OCI-LY3 (cell line): ENCODE measurements at regions not wholly inside any gene's neighbourhood (a gene's known extent, or its start where the extent isn't known, plus 50 kb on each side); places are given as distances from the start of the nearest gene placed in this dataset.

Experiments used
- H2AFZ ChIP-seq: fragments of 200-600, 300-600 bp; shearing (Covaris generic); 2 replicates; pipeline ENCODE4 v1.6.0; 2014; ENCODE audit warnings: antibody characterized with exemption, low read depth, low read length
- H3K27ac ChIP-seq: fragments of 200-600, 300-600 bp; sonication (generic); 2 replicates; pipeline ENCODE4 v1.5.1; 2014; ENCODE audit warnings: mild to moderate bottlenecking, low read length, moderate library complexity, mixed read lengths
- H3K27me3 ChIP-seq: fragments of 200-600, 300-600 bp; sonication (generic); 2 replicates; pipeline ENCODE4 v1.6.1; 2014; ENCODE audit warnings: low read depth, low read length, mixed read lengths
- H3K36me3 ChIP-seq: fragments of 200-600, 300-600 bp; sonication (generic); replicated peaks from 2 replicates; pipeline ENCODE3; 2014; ENCODE audit warnings: low read depth, low read length, mixed read lengths
- H3K4me1 ChIP-seq: fragments of 300-600, 200-600 bp; sonication (generic); 2 replicates; pipeline ENCODE4 v1.6.1; 2014; ENCODE audit warnings: low read length, mixed read lengths
- H3K4me2 ChIP-seq: fragments of 200-600, 300-600 bp; sonication (generic); 2 replicates; pipeline ENCODE4 v1.6.1; 2014; ENCODE audit warnings: low read length, mixed read lengths
- H3K4me3 ChIP-seq: fragments of 300-600, 200-600 bp; sonication (generic); 2 replicates; pipeline ENCODE4 v1.5.1; 2014; ENCODE audit warnings: antibody characterized with exemption, mild to moderate bottlenecking, low read length, moderate library complexity
- H3K79me2 ChIP-seq: fragments of 300-600, 200-600 bp; shearing (Covaris generic); 2 replicates; pipeline ENCODE4 v1.6.1; 2014; ENCODE audit warnings: mild to moderate bottlenecking, low read length, mixed read lengths
- H3K9ac ChIP-seq: fragments of 300-600, 200-600 bp; shearing (Covaris generic); 2 replicates; pipeline ENCODE4 v1.6.0; 2014; ENCODE audit warnings: mild to moderate bottlenecking, low read length, moderate library complexity
- H3K9me3 ChIP-seq: fragments of 200-600, 300-600 bp; shearing (Covaris generic); 2 replicates; pipeline ENCODE4 v1.6.1; 2014; ENCODE audit warnings: low read length, mixed read lengths; ENCODE audit not compliant: insufficient read depth
- H4K20me1 ChIP-seq: fragments of 200-600, 300-600 bp; sonication (generic); 2 replicates; pipeline ENCODE4 v1.6.1; 2016; ENCODE audit warnings: low read length, mixed read lengths; ENCODE audit not compliant: insufficient read depth
- CTCF ChIP-seq: fragments of 200-600, 300-600 bp; sonication (generic); IDR thresholded peaks from 2 replicates; pipeline ENCODE4 v1.5.1; 2014; ENCODE audit warnings: antibody characterized with exemption, low read length, low read depth
- EZH2phosphoT487 ChIP-seq: fragments of 200-600 bp; shearing (Covaris generic); IDR thresholded peaks from 2 replicates; pipeline ENCODE4 v1.6.1; 2018; ENCODE audit warnings: antibody characterized with exemption, mixed run types, low read depth

GRCh38 chrY:7448687-7449086 lies 537.1 kb upstream of the AMELY start:
- Histone ChIP-seq H3K9ac (no peak overlapping the region), H2AFZ (no peak overlapping the region), H3K4me2 (no peak overlapping the region), H3K27me3 (peaks cover 22% of the 10 kb centered on the region), H3K36me3 (no peaks in the 10 kb centered on the region), H3K27ac (no peak overlapping the region), H3K79me2 (no peaks in the 10 kb centered on the region), H3K4me3 (no peak overlapping the region), H4K20me1 (no peaks in the 10 kb centered on the region), H3K9me3 (no peaks in the 10 kb centered on the region), H3K4me1 (peaks cover 12% of the 10 kb centered on the region)
- TF ChIP-seq EZH2phosphoT487: no peak
- TF ChIP-seq CTCF: no peak

DNA sequence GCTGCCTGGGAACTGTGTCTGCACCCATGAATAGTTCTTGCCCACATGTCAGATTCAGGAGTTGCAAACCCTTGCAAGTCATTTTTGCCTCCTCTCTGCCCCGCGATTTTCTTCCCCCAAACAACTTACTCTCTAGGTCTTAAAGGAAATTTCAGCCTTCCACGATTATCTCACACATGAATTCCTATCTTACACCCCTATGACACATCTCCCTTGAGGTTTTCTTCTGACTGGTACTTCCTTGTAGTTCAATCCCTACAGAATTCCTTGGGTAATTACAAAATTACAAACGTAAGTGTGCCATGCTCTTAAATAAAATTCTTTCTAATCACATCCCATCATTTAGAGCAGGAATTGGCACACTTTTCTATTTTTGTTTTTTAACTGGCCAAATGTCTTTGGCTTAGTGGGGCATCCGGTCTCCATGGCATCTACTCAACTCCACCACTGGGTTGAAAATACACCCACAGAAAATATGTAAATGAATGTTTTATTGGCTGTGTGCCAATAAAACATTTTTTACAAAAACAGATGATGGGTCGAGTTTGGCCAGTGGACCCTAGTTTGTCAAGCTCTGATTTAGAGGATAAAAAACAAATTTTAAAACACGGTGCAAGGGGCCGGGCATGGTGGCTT lies 536.4 kb upstream of the AMELY start:
- Histone ChIP-seq H3K27me3 (peaks cover 20% of the 10 kb centered on the region), H4K20me1 (no peaks in the 10 kb centered on the region), H3K36me3 (no peaks in the 10 kb centered on the region), H3K9me3 (no peaks in the 10 kb centered on the region), H3K4me1 (peaks cover 5% of the 10 kb centered on the region), H3K4me2 (no peak overlapping the region), H3K27ac (no peak overlapping the region), H3K9ac (no peak overlapping the region), H3K4me3 (no peak overlapping the region), H3K79me2 (no peaks in the 10 kb centered on the region), H2AFZ (no peak overlapping the region)
- TF ChIP-seq CTCF (no peak), EZH2phosphoT487 (no peak)

GRCh38 chrY:7444141-7444540 lies 532.6 kb upstream of the AMELY start:
- Histone ChIP-seq H3K9ac (no peak overlapping the region), H3K27ac (no peak overlapping the region), H4K20me1 (no peaks in the 10 kb centered on the region), H3K9me3 (no peaks in the 10 kb centered on the region), H2AFZ (no peak overlapping the region), H3K27me3 (no peaks in the 10 kb centered on the region), H3K36me3 (no peaks in the 10 kb centered on the region), H3K79me2 (no peaks in the 10 kb centered on the region), H3K4me1 (no peaks in the 10 kb centered on the region), H3K4me3 (no peak overlapping the region), H3K4me2 (no peak overlapping the region)
- TF ChIP-seq CTCF (no peak), EZH2phosphoT487 (no peak)

GRCh38 chrY:7440796-7441530 lies 529.4 kb upstream of the AMELY start:
- Histone ChIP-seq H3K4me1 (no peaks in the 10 kb centered on the region), H3K79me2 (no peaks in the 10 kb centered on the region), H3K27ac (no peak overlapping the region), H2AFZ (no peak overlapping the region), H3K9ac (no peak overlapping the region), H3K36me3 (no peaks in the 10 kb centered on the region), H4K20me1 (no peaks in the 10 kb centered on the region), H3K4me2 (no peak overlapping the region), H3K9me3 (no peaks in the 10 kb centered on the region), H3K27me3 (no peaks in the 10 kb centered on the region), H3K4me3 (no peak overlapping the region)
- TF ChIP-seq CTCF (no peak), EZH2phosphoT487 (no peak)
